Ishikawa (cell line): ENCODE measurements at regions not wholly inside any gene's neighbourhood (a gene's known extent, or its start where the extent isn't known, plus 50 kb on each side); places are given as distances from the start of the nearest gene placed in this dataset.

Source experiments
- CEBPB ChIP-seq: IDR thresholded peaks from 2 replicates; pipeline ENCODE4 v1.6.1; 2012
- CREB1 ChIP-seq: IDR thresholded peaks from 2 replicates; pipeline ENCODE4 v1.6.1; 2012; ENCODE audit warnings: low read depth
- EGR1 ChIP-seq: IDR thresholded peaks from 2 replicates; pipeline ENCODE4 v1.6.1; 2012
- EP300 ChIP-seq: IDR thresholded peaks from 2 replicates; pipeline ENCODE4 v1.6.1; 2012; ENCODE audit warnings: borderline replicate concordance
- FOXM1 ChIP-seq: IDR thresholded peaks from 2 replicates; pipeline ENCODE4 v1.6.1; 2012; ENCODE audit warnings: low read depth, borderline replicate concordance
- NFIC ChIP-seq: IDR thresholded peaks from 2 replicates; pipeline ENCODE4 v1.6.1; 2012
- RAD21 ChIP-seq: IDR thresholded peaks from 2 replicates; pipeline ENCODE4 v1.6.1; 2012; ENCODE audit warnings: low read depth
- TAF1 ChIP-seq: IDR thresholded peaks from 2 replicates; pipeline ENCODE4 v1.6.1; 2012; ENCODE audit warnings: low read depth, mild to moderate bottlenecking
- TCF12 ChIP-seq: IDR thresholded peaks from 2 replicates; pipeline ENCODE4 v1.6.1; 2012; ENCODE audit warnings: low read depth
- TEAD4 ChIP-seq: IDR thresholded peaks from 2 replicates; pipeline ENCODE4 v1.6.1; 2012
- YY1 ChIP-seq: IDR thresholded peaks from 2 replicates; pipeline ENCODE4 v1.6.1; 2012; ENCODE audit warnings: low read depth
- ZBTB7A ChIP-seq: IDR thresholded peaks from 2 replicates; pipeline ENCODE4 v1.6.1; 2012; ENCODE audit warnings: low read depth
- TF ChIP-seq, protein P1 (sequence below): IDR thresholded peaks from 2 replicates; pipeline ENCODE4 v1.6.1; 2012; ENCODE audit warnings: low read depth, mild to moderate bottlenecking
- TF ChIP-seq, protein P2 (sequence below): IDR thresholded peaks from 2 replicates; pipeline ENCODE4 v1.6.1; 2012
- TF ChIP-seq, protein P3 (sequence below): IDR thresholded peaks from 2 replicates; pipeline ENCODE4 v1.6.1; 2012

DNA sequence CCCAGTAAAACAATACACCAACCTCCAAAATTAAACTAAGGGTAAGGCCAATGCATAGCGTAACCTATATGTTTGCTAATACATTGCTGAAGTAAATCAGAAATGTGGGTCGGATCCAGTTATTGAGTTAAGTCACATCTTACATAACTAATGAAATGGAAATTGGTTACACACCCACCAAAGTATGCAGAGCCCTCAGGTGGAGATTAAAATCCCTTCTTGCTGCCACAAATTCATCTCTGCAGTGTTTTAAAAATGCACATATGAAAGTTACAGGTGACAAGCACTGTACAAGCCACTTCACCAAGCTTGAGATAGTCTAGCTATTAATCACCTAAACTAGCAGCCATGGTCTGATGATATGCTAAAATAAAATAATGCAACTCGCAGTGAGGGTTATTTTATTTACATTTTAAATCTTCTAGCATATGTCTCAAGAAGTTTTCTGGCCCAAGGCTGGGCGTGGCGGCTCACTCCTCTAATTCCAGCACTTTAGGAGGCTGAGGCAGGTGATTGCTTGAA is 130.6 kb downstream of the AQP9 start:
- TF ChIP-seq EP300, result no peak
- no peak for TF ChIP-seq TAF1
- TF ChIP-seq EGR1, result no peak
- TF ChIP-seq, protein P1, sequence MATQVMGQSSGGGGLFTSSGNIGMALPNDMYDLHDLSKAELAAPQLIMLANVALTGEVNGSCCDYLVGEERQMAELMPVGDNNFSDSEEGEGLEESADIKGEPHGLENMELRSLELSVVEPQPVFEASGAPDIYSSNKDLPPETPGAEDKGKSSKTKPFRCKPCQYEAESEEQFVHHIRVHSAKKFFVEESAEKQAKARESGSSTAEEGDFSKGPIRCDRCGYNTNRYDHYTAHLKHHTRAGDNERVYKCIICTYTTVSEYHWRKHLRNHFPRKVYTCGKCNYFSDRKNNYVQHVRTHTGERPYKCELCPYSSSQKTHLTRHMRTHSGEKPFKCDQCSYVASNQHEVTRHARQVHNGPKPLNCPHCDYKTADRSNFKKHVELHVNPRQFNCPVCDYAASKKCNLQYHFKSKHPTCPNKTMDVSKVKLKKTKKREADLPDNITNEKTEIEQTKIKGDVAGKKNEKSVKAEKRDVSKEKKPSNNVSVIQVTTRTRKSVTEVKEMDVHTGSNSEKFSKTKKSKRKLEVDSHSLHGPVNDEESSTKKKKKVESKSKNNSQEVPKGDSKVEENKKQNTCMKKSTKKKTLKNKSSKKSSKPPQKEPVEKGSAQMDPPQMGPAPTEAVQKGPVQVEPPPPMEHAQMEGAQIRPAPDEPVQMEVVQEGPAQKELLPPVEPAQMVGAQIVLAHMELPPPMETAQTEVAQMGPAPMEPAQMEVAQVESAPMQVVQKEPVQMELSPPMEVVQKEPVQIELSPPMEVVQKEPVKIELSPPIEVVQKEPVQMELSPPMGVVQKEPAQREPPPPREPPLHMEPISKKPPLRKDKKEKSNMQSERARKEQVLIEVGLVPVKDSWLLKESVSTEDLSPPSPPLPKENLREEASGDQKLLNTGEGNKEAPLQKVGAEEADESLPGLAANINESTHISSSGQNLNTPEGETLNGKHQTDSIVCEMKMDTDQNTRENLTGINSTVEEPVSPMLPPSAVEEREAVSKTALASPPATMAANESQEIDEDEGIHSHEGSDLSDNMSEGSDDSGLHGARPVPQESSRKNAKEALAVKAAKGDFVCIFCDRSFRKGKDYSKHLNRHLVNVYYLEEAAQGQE, result no peak
- TF ChIP-seq TCF12, result no peak
- TF ChIP-seq YY1, result no peak
- no peak for TF ChIP-seq ZBTB7A
- no peak for TF ChIP-seq FOXM1

DNA sequence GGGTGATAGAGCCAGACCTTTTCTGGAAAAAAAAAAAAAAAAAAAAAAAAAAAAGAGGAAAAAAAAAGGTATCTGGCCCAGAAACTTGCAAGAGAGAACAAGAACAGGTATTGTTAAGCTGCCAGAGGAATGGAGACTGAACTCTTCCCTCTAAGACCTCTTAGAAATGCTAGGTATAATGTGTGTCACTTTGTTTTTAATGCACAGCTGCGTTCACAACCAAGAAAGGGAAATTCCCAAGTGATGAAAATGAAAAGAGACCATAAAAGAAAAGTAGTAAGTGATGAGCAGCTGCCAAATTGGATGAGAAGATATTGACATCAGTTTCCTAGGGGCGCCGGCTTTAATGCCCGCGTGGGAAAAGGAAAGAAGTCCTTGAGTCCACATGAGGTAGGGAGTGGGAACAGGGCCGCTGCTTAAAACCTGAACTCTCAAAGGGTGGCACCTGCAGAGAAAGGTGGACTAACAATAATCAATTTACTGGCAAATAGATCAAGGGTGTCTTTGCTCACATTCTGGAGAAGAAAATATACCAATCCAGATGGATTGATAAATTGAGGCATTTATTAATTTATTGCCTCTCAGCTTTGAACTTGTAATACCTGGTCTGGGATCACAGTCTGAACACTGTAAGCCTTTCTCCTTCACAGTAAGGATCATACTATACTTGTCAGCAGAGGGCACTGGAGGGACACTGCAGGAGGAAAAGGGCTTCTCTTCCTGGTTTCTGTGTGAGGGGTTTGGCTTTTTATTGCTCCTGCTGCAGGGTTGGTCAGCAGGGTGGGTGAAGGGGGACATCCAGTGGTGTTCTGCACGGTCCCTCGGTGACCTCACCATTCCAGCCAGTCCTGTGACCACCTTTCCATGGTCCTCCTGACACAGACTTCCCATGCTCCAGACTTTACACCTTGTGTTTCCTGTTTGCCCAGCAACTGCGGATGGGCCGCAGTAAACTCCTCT is 131.6 kb downstream of the AQP9 start:
- peak; percentile 96 for TF ChIP-seq RAD21
- TF ChIP-seq EGR1, result no peak

DNA sequence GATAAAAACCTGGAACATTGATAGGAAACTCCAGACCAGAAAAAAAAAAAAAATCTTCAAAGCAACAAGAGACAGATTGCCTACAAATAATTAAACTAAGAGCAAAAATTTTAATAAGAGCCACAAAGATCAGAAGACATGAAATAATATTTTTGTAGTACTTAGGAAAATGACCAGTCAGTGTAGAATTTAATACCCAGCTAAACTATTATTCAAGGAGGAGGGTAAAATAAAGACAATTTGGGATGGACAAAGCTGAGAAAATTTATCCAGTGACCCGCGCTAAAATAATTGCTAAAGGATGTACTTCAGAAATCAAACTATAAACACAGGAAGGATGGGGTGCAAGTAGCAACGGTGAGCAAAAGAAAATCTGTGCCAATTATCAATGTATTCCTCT is 133.2 kb downstream of the AQP9 start:
- no peak for TF ChIP-seq YY1
- TF ChIP-seq EGR1, result no peak
- no peak for TF ChIP-seq RAD21
- TF ChIP-seq TAF1, result no peak
- TF ChIP-seq, protein P2, sequence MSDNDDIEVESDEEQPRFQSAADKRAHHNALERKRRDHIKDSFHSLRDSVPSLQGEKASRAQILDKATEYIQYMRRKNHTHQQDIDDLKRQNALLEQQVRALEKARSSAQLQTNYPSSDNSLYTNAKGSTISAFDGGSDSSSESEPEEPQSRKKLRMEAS, result no peak
- TF ChIP-seq NFIC, result no peak
- TF ChIP-seq EP300, result no peak
- no peak for TF ChIP-seq CREB1
- TF ChIP-seq FOXM1, result no peak
- no peak for TF ChIP-seq ZBTB7A
- TF ChIP-seq TEAD4, result no peak

DNA sequence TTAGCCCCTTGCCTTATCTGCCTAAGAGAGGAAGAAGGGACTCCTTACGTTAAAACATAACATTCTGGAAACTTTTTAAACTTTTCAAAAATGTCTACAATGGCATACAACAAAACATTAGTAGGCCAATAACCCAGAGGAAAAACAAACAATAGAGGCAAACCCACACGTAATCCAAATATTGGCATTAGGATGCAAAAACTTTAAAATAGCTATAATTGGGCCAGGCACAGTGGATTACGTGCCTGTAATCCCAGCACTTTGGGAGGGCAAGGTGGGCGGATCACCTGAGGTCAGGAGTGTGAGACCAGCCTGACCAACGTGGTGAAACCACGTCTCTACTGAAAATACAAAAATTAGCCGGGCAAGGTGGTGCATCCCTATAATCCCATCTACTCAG is 134.9 kb downstream of the AQP9 start:
- TF ChIP-seq TEAD4, result no peak
- TF ChIP-seq, protein P1, result no peak
- no peak for TF ChIP-seq EGR1
- TF ChIP-seq, protein P3, sequence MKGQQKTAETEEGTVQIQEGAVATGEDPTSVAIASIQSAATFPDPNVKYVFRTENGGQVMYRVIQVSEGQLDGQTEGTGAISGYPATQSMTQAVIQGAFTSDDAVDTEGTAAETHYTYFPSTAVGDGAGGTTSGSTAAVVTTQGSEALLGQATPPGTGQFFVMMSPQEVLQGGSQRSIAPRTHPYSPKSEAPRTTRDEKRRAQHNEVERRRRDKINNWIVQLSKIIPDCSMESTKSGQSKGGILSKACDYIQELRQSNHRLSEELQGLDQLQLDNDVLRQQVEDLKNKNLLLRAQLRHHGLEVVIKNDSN, result no peak
- TF ChIP-seq NFIC, result no peak
- no peak for TF ChIP-seq FOXM1
- TF ChIP-seq, protein P2, result no peak
- no peak for TF ChIP-seq YY1
- TF ChIP-seq CEBPB, result no peak
- TF ChIP-seq ZBTB7A, result no peak
- no peak for TF ChIP-seq TAF1
- TF ChIP-seq TCF12, result no peak
- no peak for TF ChIP-seq CREB1
- TF ChIP-seq RAD21, result no peak
- no peak for TF ChIP-seq EP300

DNA sequence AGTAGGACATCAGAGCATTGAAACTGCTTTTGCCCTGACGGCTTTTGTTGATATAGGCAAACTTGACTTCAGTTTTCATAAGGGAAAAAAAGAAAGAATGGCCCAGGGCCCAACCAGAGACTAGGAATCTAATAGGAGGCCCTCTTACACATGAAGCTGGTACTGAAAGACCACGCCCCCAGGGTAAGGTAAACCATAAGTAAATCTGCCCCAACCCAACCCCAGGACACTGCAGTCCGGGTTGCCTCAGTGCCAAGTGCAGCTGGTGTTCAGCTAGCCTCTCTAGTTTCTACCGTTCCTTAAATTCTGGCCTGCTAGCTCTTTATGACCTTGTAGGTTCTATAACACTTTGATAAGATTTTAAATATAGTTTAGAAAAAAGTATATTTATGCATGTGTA is 136.7 kb downstream of the AQP9 start:
- no peak for TF ChIP-seq CEBPB
- TF ChIP-seq, protein P1, result no peak
